NT2/D1 (cell line): ENCODE measurements at regions not wholly inside any gene's neighbourhood (a gene's known extent, or its start where the extent isn't known, plus 50 kb on each side); places are given as distances from the start of the nearest gene placed in this dataset.

Source experiments
- DNase-seq: peaks from one replicate; pipeline ENCODE4 v3.0.0-alpha.2; 2011; ENCODE audit warnings: low read depth, low spot score
- H3K27me3 ChIP-seq: 2 replicates; pipeline ENCODE4 v1.6.0; 2011; ENCODE audit warnings: mild to moderate bottlenecking; ENCODE audit not compliant: insufficient read length, insufficient read depth
- H3K36me3 ChIP-seq: 2 replicates; pipeline ENCODE4 v1.6.1; 2011; ENCODE audit warnings: mild to moderate bottlenecking, low read length, mixed read lengths; ENCODE audit not compliant: insufficient read depth, insufficient read length
- H3K4me1 ChIP-seq: 2 replicates; pipeline ENCODE4 v1.5.1; 2011; ENCODE audit not compliant: insufficient read depth, insufficient read length
- H3K4me3 ChIP-seq: 2 replicates; pipeline ENCODE4 v1.5.1; 2011; ENCODE audit warnings: low read depth; ENCODE audit not compliant: insufficient read length
- H3K9ac ChIP-seq: 2 replicates; pipeline ENCODE4 v1.6.0; 2011; ENCODE audit warnings: low read depth; ENCODE audit not compliant: insufficient read length
- H3K9me3 ChIP-seq: 2 replicates; pipeline ENCODE4 v1.5.1; 2011; ENCODE audit warnings: mild to moderate bottlenecking, low read length; ENCODE audit not compliant: insufficient read depth
- SUZ12 ChIP-seq: IDR thresholded peaks from 2 replicates; pipeline ENCODE4 v1.6.1; 2011; ENCODE audit not compliant: insufficient read length, insufficient read depth; ENCODE audit errors: extremely low read depth
- YY1 ChIP-seq: IDR thresholded peaks from 2 replicates; pipeline ENCODE4 v1.6.1; 2011; ENCODE audit not compliant: insufficient read length, insufficient read depth
- ZNF274 ChIP-seq: IDR thresholded peaks from 2 replicates; pipeline ENCODE4 v1.6.1; 2011; ENCODE audit warnings: mild to moderate bottlenecking, low read depth, low read length

DNA sequence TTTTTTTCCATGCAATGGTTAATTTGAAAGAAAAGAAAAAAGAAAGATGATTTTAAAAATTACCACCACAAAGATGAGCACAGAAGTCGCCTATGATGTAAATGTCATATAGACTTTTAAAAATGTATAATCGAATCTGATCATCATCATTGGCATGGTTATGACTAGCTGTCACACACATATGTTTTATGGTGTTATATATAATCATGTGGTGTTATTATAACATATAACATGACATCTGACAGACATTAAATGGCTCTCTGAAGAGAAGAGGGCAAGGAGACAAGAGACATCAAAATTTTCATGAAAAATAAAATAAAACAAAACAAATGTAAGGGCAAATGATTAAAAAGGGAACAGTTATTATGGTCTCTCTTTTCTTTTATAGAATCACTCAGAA lies 217.5 kb downstream of the TMEM161B start:
- no peaks in the 10 kb centered on the region for H3K9me3 ChIP-seq
- no peak overlapping the region for H3K9ac ChIP-seq
- DNase-seq = no peak
- no peaks in the 10 kb centered on the region for H3K36me3 ChIP-seq
- H3K27me3 ChIP-seq = no peaks in the 10 kb centered on the region
- no peaks in the 10 kb centered on the region for H3K4me1 ChIP-seq
- TF ChIP-seq ZNF274 = no peak
- TF ChIP-seq YY1 = no peak
- no peak overlapping the region for H3K4me3 ChIP-seq

DNA sequence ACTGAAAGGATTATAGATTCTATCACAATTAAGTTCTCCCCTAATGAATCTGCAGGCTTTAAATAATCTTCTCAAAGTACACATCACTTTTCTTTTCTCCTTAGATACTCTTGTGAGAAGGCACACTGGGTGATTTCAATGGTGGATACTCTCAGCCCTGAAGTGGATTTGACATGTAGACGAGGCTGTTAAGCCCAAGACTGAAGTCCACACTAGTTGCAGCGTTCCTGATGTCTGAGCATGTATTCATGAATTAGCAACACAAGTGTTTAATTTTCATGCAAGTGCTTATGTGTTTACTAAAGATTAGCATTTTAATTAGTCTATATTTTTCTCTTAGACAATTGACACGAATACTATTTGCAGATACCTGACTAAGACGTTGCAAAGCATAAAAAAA lies 218.9 kb downstream of the TMEM161B start:
- no peaks in the 10 kb centered on the region for H3K9me3 ChIP-seq
- H3K4me3 ChIP-seq = no peak overlapping the region
- no peaks in the 10 kb centered on the region for H3K4me1 ChIP-seq
- H3K36me3 ChIP-seq = no peaks in the 10 kb centered on the region
- no peaks in the 10 kb centered on the region for H3K27me3 ChIP-seq
- no peak overlapping the region for H3K9ac ChIP-seq
- no peak for TF ChIP-seq ZNF274
- no peak for TF ChIP-seq YY1
- no peak for TF ChIP-seq SUZ12
- peak; percentile 16 for DNase-seq

DNA sequence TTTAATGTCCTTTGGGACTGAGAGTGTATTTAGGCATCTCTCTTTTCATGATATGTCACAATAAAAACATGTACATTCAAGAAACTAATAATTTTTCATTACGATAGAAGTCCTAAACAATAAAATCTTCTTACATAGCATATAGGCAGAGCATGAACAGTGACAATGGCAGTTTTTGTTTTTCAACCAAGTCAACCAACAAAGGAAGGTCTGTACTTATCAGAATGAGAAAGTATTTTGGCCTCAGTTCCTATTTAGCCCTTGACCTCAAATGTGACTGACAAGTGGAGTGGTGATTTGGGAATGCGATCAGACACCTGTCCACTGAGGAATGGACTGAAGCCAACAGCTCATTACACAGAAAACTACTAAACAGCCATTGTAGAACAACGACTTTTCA lies 219.5 kb downstream of the TMEM161B start:
- H3K27me3 ChIP-seq = no peaks in the 10 kb centered on the region
- no peaks in the 10 kb centered on the region for H3K9me3 ChIP-seq
- TF ChIP-seq SUZ12 = no peak
- no peak for TF ChIP-seq ZNF274
- no peak for TF ChIP-seq YY1
- H3K4me3 ChIP-seq = no peak overlapping the region
- no peak overlapping the region for H3K9ac ChIP-seq
- no peaks in the 10 kb centered on the region for H3K36me3 ChIP-seq
- DNase-seq = no peak
- no peaks in the 10 kb centered on the region for H3K4me1 ChIP-seq

DNA sequence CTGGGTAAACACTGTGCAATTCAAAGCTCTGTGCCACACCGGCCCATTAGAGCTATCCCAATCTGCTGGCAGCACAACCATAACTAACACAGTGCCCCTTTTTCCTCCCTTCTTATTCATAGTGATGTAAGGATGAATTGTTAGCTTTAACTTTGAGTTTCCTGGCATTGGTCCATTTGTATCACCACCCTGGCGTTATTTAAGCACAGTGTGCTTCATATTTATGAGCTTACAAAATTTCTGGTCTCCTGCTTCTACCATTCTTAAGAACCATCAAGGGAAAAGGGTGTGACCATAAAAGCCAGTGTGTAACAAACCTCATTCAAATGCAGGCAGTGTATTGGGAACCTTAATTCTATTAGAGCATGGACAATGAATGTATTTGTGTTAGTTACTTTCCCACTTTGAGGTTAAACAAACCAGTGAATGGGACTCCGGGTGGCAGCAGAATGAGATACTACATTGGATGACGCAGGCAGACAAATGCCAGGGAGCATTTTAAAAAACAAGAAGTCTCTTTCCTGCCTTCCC lies 222.6 kb downstream of the TMEM161B start:
- no peak overlapping the region for H3K9ac ChIP-seq
- H3K9me3 ChIP-seq = no peaks in the 10 kb centered on the region
- no peak overlapping the region for H3K4me3 ChIP-seq
- H3K36me3 ChIP-seq = no peaks in the 10 kb centered on the region
- TF ChIP-seq SUZ12 (no peak), ZNF274 (no peak), YY1 (no peak)
- DNase-seq = no peak
- no peaks in the 10 kb centered on the region for H3K4me1 ChIP-seq
- H3K27me3 ChIP-seq = no peaks in the 10 kb centered on the region

- no peaks in the 10 kb centered on the region for H3K9me3 ChIP-seq
- H3K36me3 ChIP-seq = no peaks in the 10 kb centered on the region
- no peak for DNase-seq
- no peaks in the 10 kb centered on the region for H3K27me3 ChIP-seq
- no peak for TF ChIP-seq ZNF274
- no peak for TF ChIP-seq SUZ12
- TF ChIP-seq YY1 = no peak
- no peaks in the 10 kb centered on the region for H3K4me1 ChIP-seq
- no peak overlapping the region for H3K9ac ChIP-seq
- no peak overlapping the region for H3K4me3 ChIP-seq
Measured at GRCh38 chr5:88045165-88045564, 223.5 kb downstream of the TMEM161B start.

GRCh38 chr5:88034520-88034919 lies 234.1 kb downstream of the TMEM161B start:
- Histone ChIP-seq H3K4me1 (no peaks in the 10 kb centered on the region), H3K9ac (no peak overlapping the region), H3K4me3 (no peak overlapping the region), H3K9me3 (no peaks in the 10 kb centered on the region), H3K36me3 (no peaks in the 10 kb centered on the region), H3K27me3 (no peaks in the 10 kb centered on the region)
- no peak for TF ChIP-seq ZNF274
- TF ChIP-seq SUZ12 = no peak
- TF ChIP-seq YY1 = no peak
- no peak for DNase-seq

DNA sequence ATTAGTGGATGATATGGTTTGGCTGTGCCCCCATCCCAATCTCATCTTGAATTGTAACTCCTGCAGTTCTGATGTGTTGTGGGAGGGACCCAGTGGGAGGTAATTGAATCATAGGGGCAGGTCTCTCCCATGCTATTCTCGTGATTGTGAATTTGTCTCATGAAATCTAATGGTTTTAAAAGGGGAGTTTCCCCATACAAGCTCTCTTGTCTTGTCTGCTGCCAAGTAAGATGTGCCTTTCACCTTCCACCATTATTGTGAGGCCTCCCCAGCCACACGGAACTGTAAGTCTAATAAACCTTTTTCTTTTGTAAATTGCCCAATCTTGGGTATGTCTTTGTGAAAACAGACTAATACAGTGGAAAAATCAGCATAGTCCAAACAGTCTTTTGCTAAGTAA lies 235.5 kb downstream of the TMEM161B start:
- no peak for DNase-seq
- TF ChIP-seq ZNF274 = no peak
- TF ChIP-seq YY1 = no peak
- TF ChIP-seq SUZ12 = no peak
- Histone ChIP-seq H3K27me3 (no peaks in the 10 kb centered on the region), H3K4me1 (no peaks in the 10 kb centered on the region), H3K4me3 (no peak overlapping the region), H3K9ac (no peak overlapping the region), H3K36me3 (no peaks in the 10 kb centered on the region), H3K9me3 (no peaks in the 10 kb centered on the region)
